Activated T-cell treated with anti-CD3 and anti-CD28 coated beads for 1 hour (primary cell): ENCODE measurements at regions not wholly inside any gene's neighbourhood (a gene's known extent, or its start where the extent isn't known, plus 50 kb on each side); places are given as distances from the start of the nearest gene placed in this dataset.

Experiments
- DNase-seq: peaks from one replicate; pipeline ENCODE4 v3.0.0-alpha.2; 2020; ENCODE audit warnings: low read depth

GRCh38 chr2:14263053-14263452, 369.5 kb upstream of the LRATD1 start:
- no peak for DNase-seq

GRCh38 chr2:14270036-14270582, 362.4 kb upstream of the LRATD1 start:
- no peak for DNase-seq

- DNase-seq, result no peak
These were observed 360.0 kb upstream of the LRATD1 start for GRCh38 chr2:14272396-14273075.

GRCh38 chr2:14273650-14274049, 358.9 kb upstream of the LRATD1 start:
- no peak for DNase-seq

- no peak for DNase-seq
These were observed 348.3 kb upstream of the LRATD1 start for GRCh38 chr2:14284244-14284643.

GRCh38 chr2:14285812-14286211, 346.7 kb upstream of the LRATD1 start:
- DNase-seq, result no peak

GRCh38 chr2:14288016-14288415, 344.5 kb upstream of the LRATD1 start:
- no peak for DNase-seq

- no peak for DNase-seq
These were observed 339.6 kb upstream of the LRATD1 start for GRCh38 chr2:14292964-14293363.

GRCh38 chr2:14297340-14297739, 335.2 kb upstream of the LRATD1 start:
- no peak for DNase-seq

- DNase-seq, result no peak
These were observed 334.6 kb upstream of the LRATD1 start for GRCh38 chr2:14297906-14298305.

- no peak for DNase-seq
These were observed 331.2 kb upstream of the LRATD1 start for GRCh38 chr2:14301331-14301730.

GRCh38 chr2:14303366-14304115, 329.0 kb upstream of the LRATD1 start:
- no peak for DNase-seq

GRCh38 chr2:14304326-14304725, 328.2 kb upstream of the LRATD1 start:
- no peak for DNase-seq

- no peak for DNase-seq
These were observed 326.2 kb upstream of the LRATD1 start for GRCh38 chr2:14306268-14306861.

- no peak for DNase-seq
These were observed 319.2 kb upstream of the LRATD1 start for GRCh38 chr2:14313341-14313740.

GRCh38 chr2:14316594-14316993, 315.9 kb upstream of the LRATD1 start:
- DNase-seq, result no peak

- no peak for DNase-seq
These were observed 311.2 kb upstream of the LRATD1 start for GRCh38 chr2:14321357-14321756.

- DNase-seq, result no peak
These were observed 310.2 kb upstream of the LRATD1 start for GRCh38 chr2:14322306-14322705.

- DNase-seq, result no peak
These were observed 308.2 kb upstream of the LRATD1 start for GRCh38 chr2:14324308-14324707.

GRCh38 chr2:14330884-14331283, 301.6 kb upstream of the LRATD1 start:
- no peak for DNase-seq

GRCh38 chr2:14336759-14337382, 295.6 kb upstream of the LRATD1 start:
- DNase-seq, result no peak

GRCh38 chr2:14340703-14341102, 291.8 kb upstream of the LRATD1 start:
- DNase-seq, result no peak

GRCh38 chr2:14342313-14342712, 290.2 kb upstream of the LRATD1 start:
- no peak for DNase-seq
